Thymus (tissue), 11 donors: ENCODE measurements at regions not wholly inside any gene's neighbourhood (a gene's known extent, or its start where the extent isn't known, plus 50 kb on each side); places are given as distances from the start of the nearest gene placed in this dataset.
"Not testable (repeated sequence)": the region's sequence is repeated elsewhere in the genome, so short reads cannot be mapped to it uniquely, and the experiment has no call there.

Experiments used
- DNase-seq, 9 donors: peaks; one replicate each; pipeline ENCODE4 v3.0.0-alpha.2; 2013; ENCODE audit warnings: low spot score in 9 of 9, low read depth in 6 of 9, missing footprints in 1 of 9
- H3K27ac ChIP-seq, 2 donors: one replicate each; pipeline ENCODE4 v1.5.1; 2013; ENCODE audit warnings: control low read depth in 1 of 2, low read depth in 1 of 2, low read length in 1 of 2, mild to moderate bottlenecking in 1 of 2, moderate library complexity in 1 of 2
- H3K27me3 ChIP-seq, 2 donors: one replicate each; pipeline ENCODE4 v1.5.1; 2013; ENCODE audit warnings: low read length in 1 of 2; ENCODE audit not compliant: control insufficient read depth in 2 of 2, insufficient read depth in 1 of 2
- H3K36me3 ChIP-seq, 2 donors: one replicate each; pipeline ENCODE4 v1.5.1; 2013; ENCODE audit warnings: low read length in 1 of 2, mild to moderate bottlenecking in 1 of 2, moderate library complexity in 1 of 2; ENCODE audit not compliant: control insufficient read depth in 2 of 2, insufficient read depth in 2 of 2
- H3K4me1 ChIP-seq, 2 donors: one replicate each; pipeline ENCODE4 v1.5.1; 2013; ENCODE audit warnings: low read length in 2 of 2; ENCODE audit not compliant: control insufficient read depth in 2 of 2, insufficient read depth in 2 of 2
- H3K4me3 ChIP-seq, 2 donors: one replicate each; pipeline ENCODE4 v1.5.1; 2013; ENCODE audit warnings: low read length in 2 of 2, control low read depth in 1 of 2, mild to moderate bottlenecking in 1 of 2
- H3K9me3 ChIP-seq, 2 donors: one replicate each; pipeline ENCODE4 v1.5.1; 2013; ENCODE audit warnings: low read length in 1 of 2, mild to moderate bottlenecking in 1 of 2; ENCODE audit not compliant: control insufficient read depth in 2 of 2, insufficient read depth in 1 of 2
- WGBS: extraction: QIAGEN DNeasy Blood & Tissue Kit; methylation state at CpG from one replicate; pipeline ENCODE4 v1.1.7; 2013; 5-methylcytosine and 5-hydroxymethylcytosine counted together
- donor health status: healthy.

DNA sequence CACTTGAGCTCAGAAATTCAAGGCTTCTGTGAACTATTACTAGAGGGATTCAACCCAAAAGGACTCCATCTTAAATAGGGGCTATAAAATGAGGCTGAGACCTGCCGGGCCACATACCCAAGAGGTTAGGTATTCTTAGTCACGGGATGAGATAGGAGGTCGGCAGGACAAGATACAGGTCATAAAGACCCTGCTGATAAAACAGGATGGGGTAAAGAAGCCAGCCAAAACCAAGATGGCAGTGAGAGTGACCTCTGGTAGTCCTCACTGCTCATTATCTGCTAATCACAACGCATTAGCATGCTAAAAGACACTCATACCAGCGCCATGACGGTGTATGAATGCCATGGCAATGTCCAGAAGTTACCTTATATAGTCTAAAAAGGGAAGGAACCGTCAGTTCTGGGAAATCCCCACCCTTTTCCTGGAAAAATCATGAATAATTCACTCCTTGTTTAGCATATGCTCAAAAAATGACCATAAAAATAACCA lies 101.2 kb upstream of the TRIM24 start:
- no peak for DNase-seq
- no peaks in the 10 kb centered on the region for H3K27me3 ChIP-seq
- H3K4me1 ChIP-seq: no peaks in the 10 kb centered on the region
- no peaks in the 10 kb centered on the region for H3K9me3 ChIP-seq
- no peak overlapping the region for H3K27ac ChIP-seq
- H3K36me3 ChIP-seq: no peaks in the 10 kb centered on the region
- H3K4me3 ChIP-seq: no peak overlapping the region
- WGBS: 94% methylated on average over 7 of the region's 7 CpGs

DNA sequence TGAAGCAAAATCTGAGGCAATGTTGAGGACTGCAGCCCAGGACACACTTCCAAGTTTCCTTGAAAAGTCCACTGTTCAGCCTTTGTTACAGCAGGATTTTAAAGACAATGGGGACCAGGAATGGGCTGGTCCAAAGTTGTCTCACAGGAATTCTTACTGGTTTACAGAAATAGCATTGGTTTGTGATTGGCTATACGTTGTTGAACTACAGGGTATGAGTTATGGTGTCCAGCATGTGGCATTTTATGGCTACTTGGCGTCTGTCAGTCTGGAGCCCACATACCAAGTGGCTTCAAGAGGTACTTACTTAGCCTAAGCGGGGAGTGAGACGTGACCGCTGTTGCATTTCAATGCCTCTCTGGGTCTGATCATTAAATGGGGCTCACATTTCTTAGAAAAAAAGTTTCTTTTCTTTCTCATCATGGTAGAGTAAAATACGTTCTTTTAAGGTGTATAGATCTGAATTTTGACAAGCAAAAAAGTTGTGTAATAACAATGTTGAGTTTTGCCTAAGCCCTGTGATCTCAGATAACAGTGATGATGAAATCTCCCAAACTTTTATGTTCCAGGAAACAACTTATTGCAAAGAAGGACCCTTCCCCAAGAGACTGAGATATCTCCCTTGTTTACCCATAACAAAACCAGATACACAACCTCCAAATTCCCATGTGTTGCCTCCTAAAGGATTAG lies 100.0 kb upstream of the TRIM24 start:
- Histone ChIP-seq H3K27ac (no peak overlapping the region), H3K36me3 (no peaks in the 10 kb centered on the region), H3K4me1 (no peaks in the 10 kb centered on the region), H3K4me3 (no peak overlapping the region), H3K27me3 (no peaks in the 10 kb centered on the region), H3K9me3 (no peaks in the 10 kb centered on the region)
- WGBS: 95% methylated on average over 6 of the region's 6 CpGs
- no peak for DNase-seq

DNA sequence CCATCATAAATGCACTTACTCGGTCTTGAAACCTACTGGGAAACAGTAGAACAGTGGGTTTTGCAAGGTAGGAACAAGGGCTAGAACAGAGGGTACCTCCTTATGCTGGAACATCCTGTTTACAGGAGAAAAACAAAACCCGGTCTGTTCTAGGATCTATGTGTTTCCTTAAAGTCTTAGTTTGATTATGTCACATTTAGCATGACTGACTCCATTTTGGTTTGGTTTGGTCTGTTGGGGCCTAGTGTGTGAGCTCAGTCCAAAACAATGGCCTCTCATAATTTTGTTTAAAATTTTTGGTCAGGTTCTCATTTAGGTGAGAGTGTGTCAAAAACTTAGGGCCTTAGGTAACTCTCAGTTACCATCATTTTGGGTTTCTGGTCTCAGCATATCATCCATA lies 96.3 kb upstream of the TRIM24 start:
- Histone ChIP-seq H3K4me3 (no peak overlapping the region), H3K27ac (no peak overlapping the region), H3K36me3 (no peaks in the 10 kb centered on the region), H3K4me1 (no peaks in the 10 kb centered on the region), H3K9me3 (no peaks in the 10 kb centered on the region), H3K27me3 (no peaks in the 10 kb centered on the region)
- 96% methylated on average over 2 of the region's 2 CpGs for WGBS
- no peak for DNase-seq

DNA sequence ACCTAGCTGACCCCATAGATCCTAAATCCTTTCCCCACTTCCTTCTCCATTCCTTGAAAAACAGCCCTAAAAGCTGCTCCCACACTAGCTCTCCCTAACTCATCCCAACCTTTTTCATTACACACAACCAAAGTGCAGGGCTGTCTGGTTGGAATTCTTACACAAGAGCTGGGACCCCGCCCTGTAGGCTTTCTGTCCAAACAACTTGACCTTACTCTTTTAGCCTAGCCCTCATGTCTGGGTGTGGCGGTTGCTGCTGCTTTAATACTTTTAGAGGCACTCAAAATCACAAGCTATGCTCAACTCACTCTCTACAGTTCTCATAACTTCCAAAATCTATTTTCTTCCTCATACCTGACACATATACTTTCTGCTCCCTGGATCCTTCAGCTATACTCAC lies 93.9 kb upstream of the TRIM24 start:
- not testable (repeated sequence) for DNase-seq, H3K9me3 ChIP-seq, H3K27me3 ChIP-seq, H3K27ac ChIP-seq, H3K4me3 ChIP-seq, H3K36me3 ChIP-seq, H3K4me1 ChIP-seq
- WGBS: 94% methylated on average over 2 of the region's 2 CpGs

DNA sequence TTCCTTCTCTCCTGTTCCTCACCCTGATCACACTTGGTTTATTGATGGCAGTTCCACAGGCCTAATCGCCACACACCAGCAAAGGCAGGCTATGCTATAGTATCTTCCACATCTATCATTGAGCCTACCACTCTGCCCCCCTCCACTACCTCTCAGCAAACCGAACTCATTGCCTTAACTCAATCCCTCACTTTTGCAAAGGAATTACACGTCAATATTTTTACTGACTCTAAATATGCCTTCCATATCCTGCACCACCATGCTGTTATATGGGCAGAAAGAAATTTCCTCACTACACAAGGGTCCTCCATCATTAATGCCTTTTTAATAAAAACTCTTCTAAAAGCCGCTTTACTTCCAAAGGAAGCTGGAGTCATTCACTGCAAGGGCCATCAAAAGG lies 93.4 kb upstream of the TRIM24 start:
- WGBS: 96% methylated on average over 4 of the region's 4 CpGs
- H3K27ac ChIP-seq, H3K4me1 ChIP-seq, H3K36me3 ChIP-seq, DNase-seq, H3K4me3 ChIP-seq, H3K27me3 ChIP-seq: not testable (repeated sequence)
- peaks cover 0 to 11% of the 10 kb centered on the region in 2 donors for H3K9me3 ChIP-seq

DNA sequence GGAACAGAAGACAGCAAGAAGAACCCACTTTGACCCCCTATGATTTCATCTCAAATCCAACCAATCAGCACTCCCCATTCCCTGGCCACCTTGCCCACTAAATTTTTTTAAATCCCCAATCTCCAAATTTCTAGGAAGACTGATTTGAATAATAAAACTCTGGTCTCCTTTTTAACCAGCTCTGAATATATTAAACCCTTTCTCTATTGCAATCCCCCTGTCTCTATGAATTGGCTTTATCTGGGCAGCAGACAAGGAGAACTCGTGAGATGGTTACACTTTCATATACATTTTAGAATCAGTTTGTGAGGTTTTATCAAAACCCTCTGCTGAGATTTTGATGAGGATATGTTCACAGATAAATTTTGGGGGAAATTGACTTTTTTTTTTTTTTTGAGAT lies 90.3 kb upstream of the TRIM24 start:
- peaks cover 0 to 12% of the 10 kb centered on the region in 2 donors for H3K9me3 ChIP-seq
- 95% methylated on average over 1 of the region's 1 CpG for WGBS
- no peak for DNase-seq

DNA sequence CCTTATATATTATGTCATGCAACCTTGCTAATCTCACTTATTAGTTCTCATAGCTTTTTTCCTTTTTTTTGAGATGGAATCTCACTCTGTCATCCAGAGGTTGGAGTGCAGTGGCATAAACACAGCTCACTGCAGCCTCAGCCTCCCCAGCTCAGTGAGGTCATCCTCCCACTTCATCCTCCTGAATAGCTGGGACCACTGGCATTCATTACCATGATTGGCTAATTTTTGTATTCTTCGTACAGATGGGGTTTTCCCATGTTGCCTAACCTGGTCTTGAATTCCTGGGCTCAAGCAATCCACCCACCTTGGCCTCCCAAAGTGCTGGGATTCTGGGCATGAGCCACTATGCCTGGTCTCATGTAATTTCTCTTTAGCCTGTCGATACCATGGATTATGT lies 89.1 kb upstream of the TRIM24 start:
- Histone ChIP-seq H3K27ac (no peak overlapping the region), H3K4me3 (no peak overlapping the region), H3K27me3 (no peaks in the 10 kb centered on the region), H3K9me3 (peaks cover 0 to 12% of the 10 kb centered on the region in 2 donors), H3K4me1 (no peaks in the 10 kb centered on the region), H3K36me3 (no peaks in the 10 kb centered on the region)
- 92% methylated on average over 2 of the region's 2 CpGs for WGBS
- DNase-seq: no peak

More for the DNA sequence above, 90.3 kb upstream of the TRIM24 start:
- no peaks in the 10 kb centered on the region for H3K36me3 ChIP-seq
- H3K4me3 ChIP-seq: no peak overlapping the region
- H3K27me3 ChIP-seq: no peaks in the 10 kb centered on the region
- no peak overlapping the region for H3K27ac ChIP-seq
- no peaks in the 10 kb centered on the region for H3K4me1 ChIP-seq

DNA sequence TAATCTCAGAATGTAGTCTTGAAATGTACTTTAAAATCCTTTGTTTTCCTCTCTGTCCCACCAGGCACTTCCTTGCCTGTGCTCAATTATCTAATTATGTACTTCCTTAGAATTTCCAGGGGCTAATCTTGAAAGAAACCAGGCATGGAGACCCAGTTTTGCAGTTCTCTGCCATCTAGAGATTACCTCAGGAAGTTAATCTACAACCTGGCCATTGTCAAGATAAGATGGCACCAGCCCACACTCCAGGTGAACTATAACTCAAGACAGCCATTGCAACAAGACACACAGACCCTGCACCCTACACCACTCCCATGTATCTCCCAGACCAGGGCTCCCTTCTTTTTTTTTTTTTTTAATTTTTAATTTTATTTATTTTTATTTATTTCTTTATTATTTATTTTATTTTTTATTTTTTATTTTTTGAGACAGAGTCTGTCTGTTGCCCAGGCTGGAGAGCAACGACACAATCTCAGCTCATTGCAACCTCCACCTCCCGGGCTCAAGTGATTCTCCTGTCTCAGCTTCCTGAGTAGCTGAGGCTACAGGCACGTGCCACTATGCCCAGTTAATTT lies 85.9 kb upstream of the TRIM24 start:
- H3K4me1 ChIP-seq: no peaks in the 10 kb centered on the region
- H3K9me3 ChIP-seq: peaks cover 0 to 12% of the 10 kb centered on the region in 2 donors
- no peaks in the 10 kb centered on the region for H3K36me3 ChIP-seq
- no peak overlapping the region for H3K27ac ChIP-seq
- no peaks in the 10 kb centered on the region for H3K27me3 ChIP-seq
- no peak for DNase-seq
- WGBS: 97% methylated on average over 3 of the region's 3 CpGs
- no peak overlapping the region for H3K4me3 ChIP-seq

DNA sequence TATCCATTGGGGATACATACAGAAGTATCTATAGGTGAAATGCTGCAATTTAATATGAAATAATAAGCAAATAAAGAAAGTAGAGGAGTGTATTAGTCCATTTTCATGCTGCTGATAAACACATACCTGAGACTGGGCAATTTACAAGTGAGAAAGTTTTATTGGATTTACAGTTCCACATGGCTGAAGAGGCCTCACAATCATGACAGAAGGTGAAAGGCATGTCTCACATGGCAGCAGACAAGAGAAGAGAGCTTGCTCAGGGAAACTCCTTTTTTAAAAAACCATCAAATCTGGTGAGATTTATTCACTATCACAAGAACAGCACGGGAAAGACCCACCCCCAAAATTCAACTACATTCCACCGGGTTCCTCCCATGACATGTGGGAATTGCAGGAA lies 82.8 kb upstream of the TRIM24 start:
- DNase-seq: no peak
- Histone ChIP-seq H3K4me1 (no peaks in the 10 kb centered on the region), H3K27me3 (no peaks in the 10 kb centered on the region), H3K4me3 (no peak overlapping the region), H3K9me3 (no peaks in the 10 kb centered on the region), H3K36me3 (no peaks in the 10 kb centered on the region), H3K27ac (no peak overlapping the region)
- 98% methylated on average over 2 of the region's 2 CpGs for WGBS
